Middle frontal gyrus (tissue), 1 donor: ENCODE measurements at regions not wholly inside any gene's neighbourhood (a gene's known extent, or its start where the extent isn't known, plus 50 kb on each side); places are given as distances from the start of the nearest gene placed in this dataset.
"Not testable (repeated sequence)": the region's sequence is repeated elsewhere in the genome, so short reads cannot be mapped to it uniquely, and the experiment has no call there.

Experiments used
- DNase-seq: peaks from one replicate; pipeline ENCODE4 v3.0.0-alpha.2; 2015; ENCODE audit warnings: low spot score; ENCODE audit errors: extremely low spot score

GRCh38 chr9:135195975-135196374 is 108.5 kb downstream of the OLFM1 start:
- not testable (repeated sequence) for DNase-seq

GRCh38 chr9:135196474-135196873 is 109.0 kb downstream of the OLFM1 start:
- no peak for DNase-seq

- no peak for DNase-seq
Observed at GRCh38 chr9:135198144-135198543, 110.7 kb downstream of the OLFM1 start.

GRCh38 chr9:135198586-135199285 is 111.3 kb downstream of the OLFM1 start:
- no peak for DNase-seq

GRCh38 chr9:135199489-135199888 is 112.0 kb downstream of the OLFM1 start:
- no peak for DNase-seq

GRCh38 chr9:135201711-135202110 is 114.2 kb downstream of the OLFM1 start:
- DNase-seq, result no peak

- DNase-seq, result no peak
Observed at GRCh38 chr9:135204177-135204576, 116.7 kb downstream of the OLFM1 start.

- no peak for DNase-seq
Observed at GRCh38 chr9:135209136-135209535, 121.7 kb downstream of the OLFM1 start.

GRCh38 chr9:135209852-135210251 is 122.4 kb downstream of the OLFM1 start:
- DNase-seq, result no peak

GRCh38 chr9:135210676-135211523 is 123.4 kb downstream of the OLFM1 start:
- DNase-seq, result no peak

GRCh38 chr9:135211524-135211890 is 124.0 kb downstream of the OLFM1 start:
- DNase-seq, result no peak

- no peak for DNase-seq
Observed at GRCh38 chr9:135212961-135213360, 125.5 kb downstream of the OLFM1 start.

- DNase-seq, result no peak
Observed at GRCh38 chr9:135213566-135213965, 126.1 kb downstream of the OLFM1 start.

- no peak for DNase-seq
Observed at GRCh38 chr9:135214054-135214640, 126.7 kb downstream of the OLFM1 start.

GRCh38 chr9:135214706-135215105 is 127.2 kb downstream of the OLFM1 start:
- DNase-seq, result no peak

- no peak for DNase-seq
Observed at GRCh38 chr9:135215571-135216161, 128.2 kb downstream of the OLFM1 start.

GRCh38 chr9:135216236-135216635 is 128.8 kb downstream of the OLFM1 start:
- DNase-seq, result no peak

- DNase-seq, result peak; percentile 25
Observed at GRCh38 chr9:135216791-135217441, 129.4 kb downstream of the OLFM1 start.

GRCh38 chr9:135217836-135218235 is 130.4 kb downstream of the OLFM1 start:
- DNase-seq, result no peak

- no peak for DNase-seq
Observed at GRCh38 chr9:135218331-135219225, 131.1 kb downstream of the OLFM1 start.
